ENCODE measurements at regions not wholly inside any gene's neighbourhood (a gene's known extent, or its start where the extent isn't known, plus 50 kb on each side); places are given as distances from the start of the nearest gene placed in this dataset.

DNA sequence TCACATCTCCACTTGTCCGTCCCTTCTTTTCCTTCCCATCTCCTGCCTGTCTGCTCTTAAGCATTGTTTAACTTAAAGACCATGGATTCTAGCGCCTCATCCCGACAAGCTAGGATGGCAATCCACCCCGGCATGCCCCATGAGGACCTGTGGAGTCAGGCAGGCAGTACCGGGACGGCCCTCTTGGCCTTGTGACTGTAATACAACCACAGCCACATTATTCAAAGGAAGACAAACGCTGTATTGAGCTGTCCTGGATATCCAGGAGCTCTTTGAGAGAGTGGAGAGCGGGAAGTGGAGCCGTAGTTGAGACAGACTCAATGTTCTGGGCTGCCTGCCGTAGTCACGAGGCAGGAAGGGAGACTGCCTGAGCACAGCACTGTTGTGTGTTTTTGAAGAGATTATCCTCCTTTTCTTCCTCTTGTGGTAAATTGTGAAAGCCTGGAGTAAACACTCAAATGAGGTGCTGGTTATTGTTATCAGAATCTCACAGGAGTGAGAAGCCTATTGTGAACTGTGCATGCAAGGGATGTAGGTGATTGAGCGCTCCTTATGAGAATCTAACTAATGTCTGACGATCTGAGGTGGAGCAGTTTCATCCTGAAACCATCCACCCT, 929.8 kb upstream of the CNTNAP5 start:
- peak in 1 of 3 donors; percentile 32 for DNase-seq (ENCODE audit: low read depth in 2 of 3, low spot score in 2 of 3)

DNA sequence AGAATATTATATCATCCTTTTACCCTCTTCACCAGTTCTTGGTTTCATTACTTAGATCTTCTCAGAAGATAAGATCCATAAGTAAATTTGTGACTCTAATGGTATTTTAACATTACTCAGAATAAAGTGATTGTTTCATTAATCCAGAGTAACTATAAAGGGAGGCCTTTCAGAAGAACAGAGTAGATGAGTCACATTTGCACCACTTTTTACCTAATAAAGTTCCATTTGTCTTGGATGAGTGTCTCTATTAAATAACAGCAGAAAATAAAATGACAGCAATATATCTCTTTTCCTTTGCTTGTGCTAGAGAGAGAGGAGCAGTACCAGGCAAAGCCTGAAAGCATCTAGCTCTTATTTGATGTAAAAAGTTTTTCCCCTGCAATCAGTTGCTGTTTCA, 926.5 kb upstream of the CNTNAP5 start:
- no peak for DNase-seq (ENCODE audit: low read depth in 2 of 3, low spot score in 2 of 3)

DNA sequence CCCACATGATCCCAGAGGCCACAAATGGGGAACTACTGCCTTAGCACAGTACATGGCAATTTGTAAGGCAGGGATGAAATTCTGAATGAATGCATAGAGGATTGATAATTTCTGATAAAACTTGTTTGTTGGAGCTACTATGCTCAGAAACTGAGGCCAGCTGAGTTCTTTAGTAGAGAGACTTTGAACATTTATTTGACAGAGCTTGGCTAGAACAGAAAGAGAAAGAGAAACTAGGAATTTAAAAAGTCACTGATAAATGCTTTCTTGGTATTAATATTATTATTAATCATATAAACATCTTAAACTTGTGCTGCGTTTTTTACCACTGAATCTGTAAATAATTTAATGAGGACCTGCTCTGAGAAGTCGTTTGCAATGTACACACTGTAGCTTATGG, 923.7 kb upstream of the CNTNAP5 start:
- no peak for DNase-seq (ENCODE audit: low read depth in 2 of 3, low spot score in 2 of 3)

DNA sequence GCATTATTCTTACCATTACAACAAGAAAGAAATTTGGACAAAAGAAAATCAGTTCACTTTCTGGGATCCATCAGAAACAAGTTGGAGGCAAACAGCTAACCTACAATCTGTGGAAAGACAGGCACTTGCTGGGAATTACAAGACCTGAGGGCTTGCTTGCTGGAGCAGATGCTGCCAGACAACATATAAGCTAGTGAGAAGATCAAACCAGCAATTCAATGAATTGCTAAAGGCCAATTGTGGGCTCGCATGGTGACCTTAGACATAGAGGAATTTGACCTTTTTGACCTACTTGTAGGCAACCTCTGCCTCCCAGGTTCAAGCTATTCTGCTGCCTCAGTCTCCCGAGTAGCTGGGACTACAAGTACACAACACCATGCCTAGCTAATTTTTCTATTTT, 921.2 kb upstream of the CNTNAP5 start:
- DNase-seq (ENCODE audit: low read depth in 2 of 3, low spot score in 2 of 3), result no peak

DNA sequence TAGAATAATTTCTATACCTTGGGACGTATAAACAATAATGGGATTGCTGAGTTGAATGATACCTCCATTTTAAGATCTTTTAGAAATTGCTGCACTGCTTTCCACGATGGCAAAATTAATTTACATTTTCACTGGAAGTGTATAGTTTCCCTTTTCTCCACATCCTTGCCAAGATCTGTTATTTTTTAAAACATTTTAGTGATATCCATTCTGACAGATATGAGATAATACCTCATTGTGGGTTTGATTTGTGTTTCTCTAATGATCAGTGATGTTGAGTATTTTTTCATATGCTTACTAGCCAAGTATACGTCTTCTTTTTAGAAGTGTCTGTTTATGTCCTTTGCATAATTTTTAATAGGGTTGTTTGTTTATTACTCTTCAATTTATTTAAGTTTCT, 908.5 kb upstream of the CNTNAP5 start:
- no peak for DNase-seq (ENCODE audit: low read depth in 2 of 3, low spot score in 2 of 3)

DNA sequence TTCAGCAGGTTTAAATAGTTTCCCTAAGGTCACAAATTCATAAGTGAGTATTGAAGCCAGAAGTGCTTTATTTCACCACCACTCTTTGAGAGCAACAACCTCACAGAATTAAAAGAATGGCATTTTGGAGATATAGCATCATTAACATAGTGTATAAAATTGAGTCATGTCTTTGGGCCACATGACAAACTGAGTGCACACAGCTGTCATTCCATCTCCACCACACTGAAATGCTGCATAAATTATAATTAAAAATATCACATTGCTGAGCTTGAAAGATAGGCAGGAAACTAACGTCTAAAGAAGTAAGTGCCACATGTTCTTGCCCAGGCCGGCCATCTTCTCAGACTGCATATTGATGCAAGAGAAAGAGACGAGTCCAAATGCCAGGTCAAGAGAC, 897.9 kb upstream of the CNTNAP5 start:
- no peak for DNase-seq (ENCODE audit: low read depth in 2 of 3, low spot score in 2 of 3)

DNA sequence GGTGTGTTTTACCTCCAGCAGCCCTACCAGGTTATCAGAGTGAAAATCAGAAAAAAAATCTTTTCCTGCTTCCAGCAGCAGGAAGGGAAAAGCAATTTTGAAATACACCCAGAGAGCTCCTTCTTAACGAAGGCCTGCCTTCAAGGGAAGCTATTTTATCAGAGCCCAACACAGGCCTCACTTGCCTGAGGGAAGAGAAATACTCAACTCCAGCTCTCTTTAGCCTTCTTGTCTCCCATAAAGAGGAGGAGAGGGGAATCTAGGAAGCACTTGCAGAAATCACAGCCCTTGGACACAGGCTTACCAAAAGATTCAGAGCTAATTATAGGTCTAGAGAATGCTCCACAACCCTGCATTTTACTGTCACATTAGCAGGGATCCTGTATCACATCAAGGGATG, 896.1 kb upstream of the CNTNAP5 start:
- no peak for DNase-seq (ENCODE audit: low read depth in 2 of 3, low spot score in 2 of 3)

DNA sequence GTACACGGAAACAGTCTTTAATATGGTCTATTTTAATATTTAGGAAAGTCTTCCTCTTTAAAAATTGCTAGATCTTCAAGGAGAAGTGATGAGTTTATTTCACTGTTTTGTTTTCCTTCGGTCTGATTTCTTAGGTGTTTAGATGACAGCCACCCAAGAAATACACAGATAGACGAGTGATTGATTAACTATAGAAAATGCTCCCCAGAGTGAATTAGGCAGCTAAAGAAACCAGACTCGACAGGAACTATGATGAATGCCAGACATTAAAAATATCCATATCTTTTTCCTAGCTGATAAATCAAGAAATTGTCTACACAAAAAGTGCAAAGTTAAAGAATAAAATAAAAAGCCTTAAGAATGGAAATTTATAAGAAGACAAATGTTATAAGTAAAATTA, 888.7 kb upstream of the CNTNAP5 start:
- DNase-seq (ENCODE audit: low read depth in 2 of 3, low spot score in 2 of 3), result no peak

DNA sequence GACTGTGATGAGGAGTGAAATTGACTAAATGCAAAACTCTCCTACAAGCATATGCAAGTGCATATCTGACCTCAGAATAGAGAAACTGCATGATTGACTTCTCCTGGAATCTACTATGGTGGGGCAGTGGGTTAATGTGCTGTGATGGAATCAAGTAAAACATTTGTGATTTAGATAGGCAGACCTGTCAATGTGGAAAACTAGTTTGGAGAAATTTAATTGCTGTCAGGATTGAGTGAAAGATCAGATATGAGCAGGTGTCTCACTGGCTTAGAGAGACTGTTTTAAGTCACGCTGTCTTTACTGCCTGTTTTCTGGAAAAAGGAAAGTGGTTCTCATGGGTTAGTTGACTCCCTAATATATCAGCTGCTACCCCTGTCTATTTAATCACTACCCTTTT, 881.0 kb upstream of the CNTNAP5 start:
- no peak for DNase-seq (ENCODE audit: low read depth in 2 of 3, low spot score in 2 of 3)

DNA sequence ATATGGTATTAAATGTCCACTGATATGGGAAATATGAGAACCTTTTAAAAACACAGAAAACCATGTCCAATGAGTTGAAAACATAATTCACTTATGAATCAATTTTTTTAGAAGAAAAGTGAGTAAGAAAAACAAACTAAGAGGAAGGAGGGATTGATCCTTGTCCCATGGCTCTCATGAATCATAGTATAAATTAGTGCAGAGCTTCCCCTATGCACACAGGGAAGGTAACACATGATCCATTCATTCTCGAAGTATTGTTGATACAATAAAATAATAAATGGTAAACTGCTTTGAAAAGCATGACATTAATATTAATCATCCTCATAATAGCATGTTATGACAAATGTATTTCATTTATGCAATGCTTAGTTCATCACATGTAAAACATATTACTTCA, 872.0 kb upstream of the CNTNAP5 start:
- no peak for DNase-seq (ENCODE audit: low read depth in 2 of 3, low spot score in 2 of 3)

DNA sequence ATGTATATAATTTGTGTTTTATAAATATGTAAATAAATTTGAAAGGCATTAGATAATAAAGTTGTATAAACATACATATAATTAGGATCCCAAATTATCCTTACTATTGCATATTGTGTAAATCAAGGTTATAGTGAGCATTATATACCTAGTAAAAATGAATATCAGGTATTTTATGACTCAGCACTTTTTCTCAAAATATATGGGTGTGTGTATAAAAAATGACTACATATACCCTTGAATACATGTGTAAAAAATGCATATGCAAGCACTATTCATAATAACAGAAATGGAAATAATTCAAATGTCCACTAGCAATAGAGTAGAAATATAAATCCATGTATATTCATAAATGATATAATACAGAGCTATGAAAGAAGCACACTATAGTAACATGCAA, 870.9 kb upstream of the CNTNAP5 start:
- DNase-seq (ENCODE audit: low read depth in 2 of 3, low spot score in 2 of 3), result no peak

DNA sequence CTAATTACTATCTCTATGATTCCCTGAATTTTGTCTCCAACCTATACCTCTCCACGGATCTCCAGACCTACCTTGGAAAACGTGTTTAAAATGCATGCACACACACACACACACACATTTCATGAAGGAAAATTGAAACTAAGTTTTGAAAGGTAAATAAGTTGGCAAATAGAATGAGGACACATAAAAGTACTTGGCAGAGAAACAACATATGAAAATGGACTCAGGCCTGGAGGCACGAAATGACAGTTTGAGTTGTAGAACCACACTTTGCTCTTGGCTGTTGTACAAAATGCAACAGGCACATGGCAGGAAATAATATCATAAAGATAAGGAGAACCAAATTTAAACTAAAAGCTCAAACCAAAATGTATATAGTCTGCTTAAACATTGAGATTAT, 868.1 kb upstream of the CNTNAP5 start:
- peak in 1 of 3 donors; percentile 16 for DNase-seq (ENCODE audit: low read depth in 2 of 3, low spot score in 2 of 3)

DNA sequence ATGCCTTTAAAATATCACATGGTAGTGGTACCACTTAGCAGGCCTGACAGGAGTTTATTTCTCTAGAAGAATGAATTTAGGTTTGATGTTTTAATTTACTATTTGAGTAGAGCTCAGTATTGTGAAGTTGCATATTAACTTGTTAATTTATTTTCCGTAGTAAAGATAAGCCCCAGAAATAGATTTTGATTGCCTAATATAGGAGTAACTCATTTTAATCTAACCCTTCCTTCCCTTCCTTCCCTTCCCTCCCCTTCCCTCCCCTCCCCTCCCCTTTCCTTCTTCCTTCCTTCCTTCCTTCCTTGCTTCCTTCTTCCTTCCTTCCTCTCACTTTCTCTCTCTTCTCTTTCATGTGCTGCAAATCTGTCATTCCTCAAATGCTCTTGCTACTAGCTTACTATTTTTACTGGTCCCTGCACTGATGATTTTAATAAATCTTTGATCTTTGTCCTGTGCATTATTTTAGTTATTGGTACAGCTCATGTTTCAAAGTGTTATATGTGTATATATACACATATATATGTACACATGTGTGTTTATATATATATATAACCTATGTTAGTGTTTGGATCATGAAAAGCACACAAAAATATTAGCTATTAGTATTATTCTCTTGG, 862.6 kb upstream of the CNTNAP5 start:
- no peak for DNase-seq (ENCODE audit: low read depth in 2 of 3, low spot score in 2 of 3)

DNA sequence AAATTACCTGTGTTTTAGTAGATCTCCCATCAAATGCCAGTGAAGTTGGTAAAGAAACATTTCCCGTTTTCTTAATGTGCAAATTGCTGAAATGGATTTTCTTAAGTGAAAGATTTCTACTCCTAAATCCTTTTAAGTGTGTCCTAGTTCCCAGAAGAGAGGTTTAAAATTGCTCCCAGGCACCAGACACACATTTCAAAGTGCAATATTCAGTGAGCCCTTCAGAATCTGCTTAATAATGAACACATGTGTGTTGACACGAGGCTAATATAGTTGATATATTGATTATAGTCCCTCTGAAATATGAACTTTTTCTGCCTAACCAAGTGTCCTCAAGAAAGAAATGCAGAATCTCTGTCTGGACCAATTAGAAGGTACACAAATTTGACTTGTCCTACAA, 861.7 kb upstream of the CNTNAP5 start:
- DNase-seq (ENCODE audit: low read depth in 2 of 3, low spot score in 2 of 3), result no peak

DNA sequence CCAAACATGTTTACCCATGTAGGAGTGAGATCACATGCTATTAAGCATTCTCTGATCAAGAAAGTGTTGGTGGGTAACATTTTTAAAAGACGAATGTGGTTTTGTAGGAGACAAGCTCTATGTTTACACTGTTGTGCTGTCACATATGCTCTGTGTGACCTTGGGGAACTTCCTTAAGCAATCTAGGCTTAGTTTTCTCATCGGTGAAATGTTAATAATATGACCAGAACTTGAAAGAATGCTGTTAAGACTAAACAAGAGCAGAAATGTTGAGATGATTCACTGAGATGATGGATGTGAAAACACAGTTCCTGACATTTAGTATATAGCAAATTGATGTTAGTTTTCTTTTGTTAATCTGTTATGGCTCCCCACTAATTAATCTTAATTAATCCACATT, 860.9 kb upstream of the CNTNAP5 start:
- no peak for DNase-seq (ENCODE audit: low read depth in 2 of 3, low spot score in 2 of 3)

DNA sequence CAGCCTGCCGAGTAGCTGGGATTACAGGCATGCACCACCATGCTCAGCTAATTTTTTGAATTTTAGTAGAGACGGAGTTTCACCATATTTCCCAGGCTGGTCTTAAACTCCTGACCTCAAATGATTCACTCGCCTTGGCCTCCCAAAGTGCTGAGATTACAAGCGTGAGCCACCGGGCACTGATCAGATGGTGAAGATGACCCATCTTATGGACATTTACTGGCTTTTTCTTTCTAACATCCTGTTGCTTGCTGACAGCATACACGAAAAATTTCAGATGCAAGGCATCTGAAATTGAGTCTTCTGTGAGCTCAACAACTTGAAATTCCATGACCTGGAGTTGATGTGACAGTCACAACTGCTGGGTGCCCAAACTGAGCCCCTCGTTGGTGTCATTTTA, 859.5 kb upstream of the CNTNAP5 start:
- no peak for DNase-seq (ENCODE audit: low read depth in 2 of 3, low spot score in 2 of 3)

DNA sequence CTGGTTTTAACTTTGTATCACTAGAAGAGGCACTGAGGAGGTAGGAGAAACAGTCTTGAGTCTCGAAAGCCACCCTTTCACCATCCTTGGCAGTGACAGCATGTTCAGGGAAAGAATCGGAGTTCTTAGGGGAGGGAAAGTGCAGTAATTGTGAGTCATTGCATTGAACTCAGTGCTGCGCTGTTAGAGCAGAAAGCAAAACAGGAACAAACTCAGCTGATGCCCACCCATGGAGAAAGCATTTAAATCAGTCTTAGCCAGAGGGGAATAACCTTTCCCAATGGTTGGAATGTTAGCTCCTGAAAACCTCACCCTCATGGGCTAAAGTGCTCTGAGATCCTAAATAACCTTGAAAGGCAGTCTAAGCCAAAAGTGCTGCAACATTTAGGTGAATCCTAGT, 845.6 kb upstream of the CNTNAP5 start:
- DNase-seq (ENCODE audit: low read depth in 2 of 3, low spot score in 2 of 3), result no peak

DNA sequence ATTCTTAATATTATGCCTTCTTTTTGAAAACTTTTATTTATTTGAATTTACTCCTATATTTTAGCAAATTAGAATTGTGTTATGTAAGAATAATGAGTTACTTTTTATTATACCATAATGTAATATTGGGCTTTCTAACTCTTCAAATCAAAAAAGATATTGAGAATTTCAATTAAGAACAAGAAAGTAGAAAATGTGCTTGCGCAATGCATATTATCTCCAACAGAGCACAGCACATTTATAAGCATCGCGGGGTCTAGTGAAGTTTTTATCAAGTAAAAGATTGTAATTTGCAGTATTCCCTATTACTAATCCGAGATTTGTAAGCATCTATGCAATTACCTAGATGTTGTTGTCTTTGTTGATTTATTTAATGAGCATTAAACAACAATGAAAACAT, 829.1 kb upstream of the CNTNAP5 start:
- DNase-seq (ENCODE audit: low read depth in 2 of 3, low spot score in 2 of 3), result no peak

DNA sequence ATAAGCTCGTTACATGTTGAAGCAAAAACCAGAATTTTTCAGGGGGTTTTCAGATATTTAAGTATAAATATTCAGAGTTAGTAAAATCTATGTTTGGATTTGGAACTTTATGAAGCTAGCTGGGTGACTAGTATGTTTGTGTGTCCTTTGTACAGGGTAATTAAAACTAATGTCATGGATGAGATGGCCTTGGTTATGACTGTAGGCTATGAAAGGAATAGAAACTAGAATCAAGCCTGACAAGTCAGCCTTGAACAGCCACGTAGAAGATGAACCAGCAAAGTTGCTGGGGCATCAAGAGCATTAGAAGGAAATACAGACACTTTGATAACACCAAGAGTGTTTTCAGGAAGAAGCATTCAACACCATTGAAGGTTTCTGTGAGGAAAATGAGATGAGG, 825.1 kb upstream of the CNTNAP5 start:
- no peak for DNase-seq (ENCODE audit: low read depth in 2 of 3, low spot score in 2 of 3)

DNA sequence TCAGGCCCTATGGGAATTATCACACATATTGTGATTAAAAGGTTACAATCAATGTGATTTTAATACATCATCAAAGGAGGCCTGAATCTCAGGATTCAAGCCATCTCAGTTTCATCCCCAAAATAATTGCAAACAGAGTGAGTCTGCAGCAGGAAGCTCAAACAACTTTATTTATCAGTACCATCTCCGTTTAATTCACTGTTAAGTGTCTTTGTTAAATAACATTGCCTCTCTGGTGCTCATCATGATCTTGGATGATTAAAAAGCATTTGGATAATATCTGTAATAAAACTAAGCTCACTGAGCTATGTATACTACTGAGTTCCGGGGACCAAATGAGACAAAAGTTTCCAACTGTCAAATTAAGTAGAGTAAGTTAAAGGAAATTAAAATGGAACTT, 817.8 kb upstream of the CNTNAP5 start:
- no peak for DNase-seq (ENCODE audit: low read depth in 2 of 3, low spot score in 2 of 3)

DNA sequence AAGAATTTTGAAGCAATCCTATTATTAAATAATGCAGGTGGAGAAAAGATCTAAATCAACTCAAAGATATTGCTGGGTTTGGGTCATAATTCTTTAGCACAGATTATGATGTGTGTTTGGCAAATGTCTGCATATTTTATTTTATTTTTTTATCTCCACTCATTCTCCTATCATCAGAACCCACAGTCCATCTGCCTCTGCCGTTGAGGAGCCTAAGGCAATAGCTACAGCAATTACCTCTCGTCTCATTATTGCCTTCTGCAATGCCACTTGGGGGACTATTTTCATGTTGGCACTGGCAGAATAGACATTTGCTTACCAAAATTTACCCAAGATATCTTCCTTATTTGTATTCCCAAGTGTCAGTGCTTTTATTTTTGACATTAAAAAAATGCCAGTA, 815.9 kb upstream of the CNTNAP5 start:
- DNase-seq (ENCODE audit: low read depth in 2 of 3, low spot score in 2 of 3), result no peak

DNA sequence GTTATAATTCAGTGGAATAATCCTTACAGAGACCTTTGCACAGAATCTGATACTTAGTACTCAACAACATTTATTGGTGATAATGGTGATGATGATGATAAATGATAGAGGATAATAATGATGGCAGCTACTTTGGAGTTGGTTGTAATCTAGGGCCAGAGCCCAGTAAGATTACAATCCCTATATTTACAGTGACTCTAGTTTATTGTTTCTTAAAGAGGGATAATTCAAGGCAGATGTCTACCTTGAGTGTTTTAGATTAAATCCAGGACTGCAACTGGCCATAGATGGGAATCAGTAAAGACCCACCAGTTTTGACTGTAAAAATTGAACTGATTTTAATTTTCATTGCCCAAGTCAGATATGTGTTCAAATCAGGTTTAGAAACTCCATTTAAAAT, 813.9 kb upstream of the CNTNAP5 start:
- DNase-seq (ENCODE audit: low read depth in 2 of 3, low spot score in 2 of 3), result no peak

DNA sequence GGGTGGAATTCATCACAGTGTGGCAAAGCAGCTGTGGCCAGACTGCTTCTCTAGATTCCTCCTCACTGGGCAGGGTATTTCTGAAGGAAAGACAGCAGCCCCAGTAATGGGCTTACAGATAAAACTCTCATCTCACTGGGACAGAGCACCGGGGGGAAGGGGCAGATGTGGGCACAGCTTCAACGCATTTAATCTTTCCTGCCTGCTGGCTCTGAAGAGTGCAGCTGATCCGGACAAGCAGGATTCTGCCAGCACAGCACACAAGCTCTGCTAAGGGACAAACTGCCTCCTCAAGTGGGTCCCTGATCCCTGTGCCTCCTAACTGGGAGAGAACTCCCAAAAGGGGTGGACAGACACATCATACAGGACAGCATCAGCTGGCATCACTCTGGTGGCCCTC, 779.9 kb upstream of the CNTNAP5 start:
- no peak for DNase-seq (ENCODE audit: low read depth in 2 of 3, low spot score in 2 of 3)

Measured in hematopoietic multipotent progenitor cell (in vitro differentiated cells).